Breast epithelium (tissue), 3 donors: ENCODE measurements at regions not wholly inside any gene's neighbourhood (a gene's known extent, or its start where the extent isn't known, plus 50 kb on each side); places are given as distances from the start of the nearest gene placed in this dataset.

Experiments
- POLR2A ChIP-seq: fragments of 450-650 bp; IDR thresholded peaks from one replicate; pipeline ENCODE4 v1.6.1; 2016; ENCODE audit warnings: antibody characterized with exemption, mild to moderate bottlenecking, moderate library complexity
- TF ChIP-seq, protein P1 (sequence below), 3 donors: fragments of 450-650 bp; IDR thresholded peaks; one replicate each; pipeline ENCODE4 v1.5.1; 2016 to 2017; ENCODE audit warnings: antibody characterized with exemption in 3 of 3, mild to moderate bottlenecking in 3 of 3, moderate library complexity in 3 of 3

DNA sequence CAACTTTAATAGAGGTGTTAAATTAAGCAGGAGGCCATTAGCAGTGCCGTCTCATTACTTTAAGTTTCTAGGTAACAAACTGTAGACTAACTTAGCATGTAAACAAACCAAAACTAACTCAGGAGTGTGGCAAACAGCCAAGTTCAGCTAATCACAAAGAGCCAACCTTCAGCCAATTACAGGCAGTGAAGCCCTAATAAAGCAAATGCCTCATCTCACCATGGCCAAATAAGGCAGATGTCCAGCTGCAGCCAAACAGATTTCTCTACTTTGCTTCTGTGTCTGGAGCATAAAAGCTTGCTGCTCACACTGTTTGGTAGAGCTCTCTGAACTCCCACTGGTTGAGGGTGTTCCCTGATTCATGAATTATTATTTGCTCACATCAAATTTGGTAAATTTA, 835.4 kb upstream of the GBE1 start:
- TF ChIP-seq, protein P1, sequence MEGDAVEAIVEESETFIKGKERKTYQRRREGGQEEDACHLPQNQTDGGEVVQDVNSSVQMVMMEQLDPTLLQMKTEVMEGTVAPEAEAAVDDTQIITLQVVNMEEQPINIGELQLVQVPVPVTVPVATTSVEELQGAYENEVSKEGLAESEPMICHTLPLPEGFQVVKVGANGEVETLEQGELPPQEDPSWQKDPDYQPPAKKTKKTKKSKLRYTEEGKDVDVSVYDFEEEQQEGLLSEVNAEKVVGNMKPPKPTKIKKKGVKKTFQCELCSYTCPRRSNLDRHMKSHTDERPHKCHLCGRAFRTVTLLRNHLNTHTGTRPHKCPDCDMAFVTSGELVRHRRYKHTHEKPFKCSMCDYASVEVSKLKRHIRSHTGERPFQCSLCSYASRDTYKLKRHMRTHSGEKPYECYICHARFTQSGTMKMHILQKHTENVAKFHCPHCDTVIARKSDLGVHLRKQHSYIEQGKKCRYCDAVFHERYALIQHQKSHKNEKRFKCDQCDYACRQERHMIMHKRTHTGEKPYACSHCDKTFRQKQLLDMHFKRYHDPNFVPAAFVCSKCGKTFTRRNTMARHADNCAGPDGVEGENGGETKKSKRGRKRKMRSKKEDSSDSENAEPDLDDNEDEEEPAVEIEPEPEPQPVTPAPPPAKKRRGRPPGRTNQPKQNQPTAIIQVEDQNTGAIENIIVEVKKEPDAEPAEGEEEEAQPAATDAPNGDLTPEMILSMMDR (IDR thresholded peaks at IDR 0.05) = no peak
- TF ChIP-seq POLR2A = no peak
